ENCODE measurements at regions not wholly inside any gene's neighbourhood (a gene's known extent, or its start where the extent isn't known, plus 50 kb on each side); places are given as distances from the start of the nearest gene placed in this dataset.

- Mint-ChIP-seq H3K27me3 (no peaks in the 10 kb centered on the region), H3K4me3 (no peak overlapping the region), H3K27ac (no peak overlapping the region), H3K36me3 (ENCODE audit: low read depth) (no peaks in the 10 kb centered on the region), H3K4me1 (ENCODE audit: low read depth) (no peaks in the 10 kb centered on the region), H3K9me3 (peaks cover 2% of the 10 kb centered on the region)
- Histone ChIP-seq H3K4me3 (ENCODE audit: low read length) (no peak overlapping the region), H3K4me1 (ENCODE audit: insufficient read depth, low read length) (no peaks in the 10 kb centered on the region), H3K9me3 (ENCODE audit: control insufficient read depth in 1 of 2, insufficient read depth in 1 of 2, low read length in 2 of 2) (peaks cover 0 to 4% of the 10 kb centered on the region in 2 experiments), H3K36me3 (ENCODE audit: insufficient read depth, low read length) (no peaks in the 10 kb centered on the region), H3K27me3 (ENCODE audit: control insufficient read depth in 1 of 2, insufficient read depth in 2 of 2, low read length in 2 of 2) (no peaks in the 10 kb centered on the region), H3K27ac (ENCODE audit: low read depth in 1 of 2, low read length in 2 of 2) (no peak overlapping the region)
- ChIA-PET POLR2A (no interaction called here), CTCF (no interaction called here)
- DNase-seq, result no peak
- no peak for TF ChIP-seq CTCF (IDR thresholded peaks at IDR 0.05)
- intact Hi-C loops (cut with DNase I, micrococcal nuclease), result no loop called here
- no peak for ATAC-seq (ENCODE audit: poor library complexity)
Observed at GRCh38 chr1:95614197-95614596, 380.2 kb downstream of the RWDD3 start.

- POLR2A ChIA-PET, result no interaction called here
- H3K27ac Mint-ChIP-seq, result no peak overlapping the region
Observed at GRCh38 chr1:95615421-95615820, 381.4 kb downstream of the RWDD3 start.

GRCh38 chr1:95620076-95620475 lies 386.1 kb downstream of the RWDD3 start:
- POLR2A ChIA-PET, result no interaction called here
- Histone ChIP-seq H3K4me3 (ENCODE audit: low read length) (no peak overlapping the region), H3K36me3 (ENCODE audit: insufficient read depth, low read length) (no peaks in the 10 kb centered on the region), H3K4me1 (ENCODE audit: insufficient read depth, low read length) (no peaks in the 10 kb centered on the region), H3K27ac (ENCODE audit: low read depth in 1 of 2, low read length in 2 of 2) (no peak overlapping the region), H3K9me3 (ENCODE audit: control insufficient read depth in 1 of 2, insufficient read depth in 1 of 2, low read length in 2 of 2) (no peaks in the 10 kb centered on the region), H3K27me3 (ENCODE audit: control insufficient read depth in 1 of 2, insufficient read depth in 2 of 2, low read length in 2 of 2) (no peaks in the 10 kb centered on the region)
- Mint-ChIP-seq H3K4me1 (ENCODE audit: low read depth) (no peaks in the 10 kb centered on the region), H3K4me3 (no peak overlapping the region), H3K27ac (no peak overlapping the region), H3K27me3 (no peaks in the 10 kb centered on the region), H3K36me3 (ENCODE audit: low read depth) (no peaks in the 10 kb centered on the region), H3K9me3 (peaks cover 5% of the 10 kb centered on the region)
- intact Hi-C loops (cut with DNase I, micrococcal nuclease), result loop anchor here in 1 of 2 experiments (5.0 kb wide), 1 partner anchor 52 kb away; no protein-coding TSS in a partner anchor
- CTCF ChIA-PET, result no interaction called here
- TF ChIP-seq CTCF (IDR thresholded peaks at IDR 0.05), result no peak
- ATAC-seq (ENCODE audit: poor library complexity) (no peak), DNase-seq (no peak)

More at GRCh38 chr1:95615421-95615820, 381.4 kb downstream of the RWDD3 start:
- intact Hi-C loops (cut with DNase I, micrococcal nuclease), result no loop called here
- CTCF ChIA-PET, result no interaction called here
- H3K27me3 Mint-ChIP-seq, result no peaks in the 10 kb centered on the region
- H3K9me3 ChIP-seq (ENCODE audit: control insufficient read depth in 1 of 2, insufficient read depth in 1 of 2, low read length in 2 of 2), result peaks cover 0 to 4% of the 10 kb centered on the region in 2 experiments
- no peaks in the 10 kb centered on the region for H3K36me3 ChIP-seq (ENCODE audit: insufficient read depth, low read length)
- no peak overlapping the region for H3K4me3 Mint-ChIP-seq
- no peaks in the 10 kb centered on the region for H3K4me1 Mint-ChIP-seq (ENCODE audit: low read depth)
- no peak for DNase-seq
- no peak for ATAC-seq (ENCODE audit: poor library complexity)
- no peak overlapping the region for H3K4me3 ChIP-seq (ENCODE audit: low read length)
- TF ChIP-seq CTCF (IDR thresholded peaks at IDR 0.05), result no peak
- no peaks in the 10 kb centered on the region for H3K4me1 ChIP-seq (ENCODE audit: insufficient read depth, low read length)
- H3K36me3 Mint-ChIP-seq (ENCODE audit: low read depth), result no peaks in the 10 kb centered on the region
- H3K27ac ChIP-seq (ENCODE audit: low read depth in 1 of 2, low read length in 2 of 2), result no peak overlapping the region
- peaks cover 6% of the 10 kb centered on the region for H3K9me3 Mint-ChIP-seq
- H3K27me3 ChIP-seq (ENCODE audit: control insufficient read depth in 1 of 2, insufficient read depth in 2 of 2, low read length in 2 of 2), result no peaks in the 10 kb centered on the region
